CD4-positive, alpha-beta T cell treated with Interleukin-4 for 1 hour (primary cell): ENCODE measurements at regions not wholly inside any gene's neighbourhood (a gene's known extent, or its start where the extent isn't known, plus 50 kb on each side); places are given as distances from the start of the nearest gene placed in this dataset.

Experiments
- DNase-seq, 2 donors: peaks; one replicate each; pipeline ENCODE4 v3.0.0-alpha.2; 2020 to 2022

DNA sequence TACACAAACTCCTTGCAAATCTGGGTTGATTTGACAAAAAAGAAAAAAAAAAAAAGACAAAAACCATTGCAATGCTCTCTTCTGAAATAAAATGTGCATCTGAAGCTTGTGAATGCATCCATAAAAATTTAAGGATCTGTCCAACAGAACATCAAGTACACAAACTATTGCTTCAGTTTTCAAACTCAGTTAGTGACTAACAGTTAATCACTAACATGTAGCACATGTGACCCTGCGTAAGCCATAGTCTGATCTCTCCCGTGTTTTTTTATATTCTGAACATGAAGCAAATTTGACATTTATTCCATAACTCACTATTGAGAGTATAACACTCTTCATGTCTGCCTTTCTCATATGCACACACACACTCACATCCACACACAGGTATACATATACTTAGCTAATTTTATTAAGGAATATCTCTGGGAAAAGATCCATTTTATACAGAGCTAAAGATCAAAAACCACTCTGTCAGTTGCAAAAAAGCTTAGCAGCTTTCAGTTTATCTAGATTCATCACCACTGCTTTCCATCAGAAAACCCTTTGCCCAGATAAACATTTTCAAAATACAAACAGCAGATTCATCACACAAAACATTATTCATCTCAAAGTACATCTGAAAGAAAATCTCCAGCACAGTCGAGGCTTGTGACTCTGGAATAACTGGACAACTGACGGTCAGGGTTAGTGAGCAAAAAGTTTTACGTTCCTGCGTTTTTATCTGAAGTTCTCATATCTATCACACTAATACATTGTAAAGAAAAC lies 1000.4 kb upstream of the ACVR2A start:
- no peak for DNase-seq

DNA sequence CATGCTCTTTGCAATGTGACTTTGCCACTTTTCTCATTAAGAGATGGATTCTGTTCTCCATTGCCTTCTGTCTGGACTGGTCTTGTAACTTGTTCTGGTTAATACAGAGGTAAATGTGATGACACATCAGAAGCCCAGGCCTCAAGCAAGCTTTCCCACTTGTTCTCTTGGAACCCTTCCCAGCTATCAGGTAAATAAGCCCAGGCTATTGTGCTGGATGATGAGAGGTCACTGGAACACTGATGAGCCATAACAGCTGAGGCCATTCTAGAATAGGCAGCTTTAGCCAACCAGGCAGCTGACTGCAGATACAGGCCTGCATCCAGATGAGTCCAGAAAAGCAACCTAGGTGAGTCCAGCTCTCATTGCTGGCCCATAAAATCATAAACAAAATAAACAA lies 1007.0 kb upstream of the ACVR2A start:
- DNase-seq = no peak

DNA sequence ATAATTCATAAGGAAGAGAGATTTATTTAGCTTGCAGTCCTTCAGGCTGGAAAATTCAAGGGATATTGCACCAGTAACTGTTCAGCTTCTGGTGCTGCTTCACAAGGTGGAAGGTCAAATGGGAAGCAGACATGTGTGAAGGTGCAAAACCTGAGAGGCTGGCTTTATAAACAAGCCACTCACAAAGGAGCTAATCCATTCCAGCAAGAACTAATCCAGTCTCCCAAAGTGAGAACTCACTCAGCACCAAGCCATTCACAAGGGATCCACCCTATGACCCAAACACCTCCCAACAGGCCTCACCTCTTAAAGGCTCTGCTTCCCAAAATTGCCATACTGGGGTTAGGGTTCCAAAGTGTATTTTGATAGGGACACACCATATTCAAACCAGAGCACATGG lies 1018.4 kb upstream of the ACVR2A start:
- no peak for DNase-seq

DNA sequence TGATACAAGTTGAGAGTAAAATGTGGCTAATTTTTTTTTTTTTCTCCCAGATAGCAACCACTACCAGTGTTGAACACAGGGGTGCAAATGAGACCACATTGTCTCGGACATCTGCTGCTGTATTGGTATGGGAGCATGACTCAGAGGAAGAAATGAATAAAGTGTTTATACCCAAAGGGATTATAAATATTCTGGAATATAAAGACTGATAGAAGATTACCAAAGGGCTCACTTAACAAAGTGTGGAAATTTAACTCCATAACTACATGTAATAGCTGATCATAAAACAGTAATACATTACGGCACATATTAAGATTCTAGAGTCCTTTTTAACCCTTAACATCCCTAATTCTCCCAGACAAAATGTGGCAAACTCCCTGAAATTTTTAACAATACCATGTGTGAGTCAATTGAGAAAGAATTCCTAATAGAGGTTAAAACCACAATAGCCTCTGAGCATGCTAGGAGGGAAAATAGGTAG lies 1023.0 kb upstream of the ACVR2A start:
- DNase-seq = no peak

DNA sequence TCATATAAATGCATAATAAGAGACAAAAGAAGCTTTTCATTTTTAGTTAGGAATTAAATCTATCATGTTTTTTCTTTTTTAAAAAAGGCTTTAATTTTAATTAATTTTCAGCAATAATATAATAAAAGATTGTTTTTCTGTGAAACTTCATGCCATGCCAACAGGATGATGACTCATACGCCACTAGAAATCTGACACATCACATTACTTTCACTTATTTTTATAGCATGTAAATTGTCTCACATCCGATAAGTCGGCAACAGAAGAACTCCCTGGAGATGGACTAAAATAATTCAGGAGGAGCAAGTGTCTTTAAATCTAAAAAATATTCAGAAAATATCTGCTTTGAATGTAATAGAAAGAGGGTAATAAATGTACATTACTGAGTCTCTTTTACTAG lies 1024.2 kb upstream of the ACVR2A start:
- no peak for DNase-seq

DNA sequence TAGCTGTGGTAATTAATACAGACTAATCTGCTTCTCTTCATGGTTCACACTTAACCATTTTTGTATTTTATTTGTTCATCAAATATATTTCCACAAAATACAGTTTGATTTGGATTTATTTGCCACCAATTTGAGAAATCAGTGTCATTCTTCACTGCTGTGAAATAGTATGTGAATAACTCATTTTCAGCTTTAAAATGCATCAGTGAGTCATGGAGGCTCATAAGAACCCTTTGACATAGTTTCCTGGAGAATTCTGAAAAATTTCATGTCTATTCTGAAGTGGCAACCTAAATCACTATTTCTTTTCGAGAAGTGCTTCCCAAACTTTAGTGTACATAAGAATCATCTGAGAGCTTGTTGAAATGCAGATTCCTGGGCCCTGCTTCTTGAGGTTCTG lies 1026.7 kb upstream of the ACVR2A start:
- no peak for DNase-seq

DNA sequence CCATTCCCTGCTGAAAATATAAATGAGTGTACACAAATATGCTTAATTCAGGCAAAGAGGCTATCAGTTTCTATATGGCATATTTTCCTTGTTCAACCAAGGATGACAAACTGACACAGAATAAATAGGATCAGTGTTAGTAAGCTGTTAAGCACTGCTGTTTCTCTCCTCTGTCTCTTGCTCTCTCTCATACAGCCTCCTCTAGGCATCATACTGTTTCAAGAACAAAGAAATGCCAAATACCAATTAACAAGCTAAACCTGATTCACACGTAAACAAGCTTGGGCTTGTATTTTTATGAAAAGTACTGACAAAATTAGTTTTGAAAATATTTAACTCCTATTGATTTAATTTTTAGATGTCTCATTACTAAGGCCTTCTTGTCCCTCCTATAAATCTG lies 1027.2 kb upstream of the ACVR2A start:
- DNase-seq = no peak

DNA sequence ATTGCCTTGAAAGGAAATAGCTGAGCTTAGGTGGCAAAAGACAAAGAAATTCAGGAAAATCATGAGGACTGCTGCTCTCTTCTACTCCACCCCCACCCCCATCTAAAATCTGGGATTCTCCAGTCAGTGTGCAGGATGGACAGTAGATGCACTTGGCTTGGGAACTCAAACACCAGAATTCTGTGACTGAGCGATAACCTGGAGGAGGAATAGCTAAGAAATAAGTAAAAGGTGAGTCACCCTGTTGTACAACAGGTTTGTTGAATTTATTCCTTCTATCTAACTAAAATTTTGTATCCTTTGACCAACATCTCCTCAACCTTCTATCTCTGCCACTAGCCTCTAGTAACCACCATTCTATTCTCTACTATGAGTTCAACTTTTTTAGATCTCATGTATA lies 1029.9 kb upstream of the ACVR2A start:
- no peak for DNase-seq

DNA sequence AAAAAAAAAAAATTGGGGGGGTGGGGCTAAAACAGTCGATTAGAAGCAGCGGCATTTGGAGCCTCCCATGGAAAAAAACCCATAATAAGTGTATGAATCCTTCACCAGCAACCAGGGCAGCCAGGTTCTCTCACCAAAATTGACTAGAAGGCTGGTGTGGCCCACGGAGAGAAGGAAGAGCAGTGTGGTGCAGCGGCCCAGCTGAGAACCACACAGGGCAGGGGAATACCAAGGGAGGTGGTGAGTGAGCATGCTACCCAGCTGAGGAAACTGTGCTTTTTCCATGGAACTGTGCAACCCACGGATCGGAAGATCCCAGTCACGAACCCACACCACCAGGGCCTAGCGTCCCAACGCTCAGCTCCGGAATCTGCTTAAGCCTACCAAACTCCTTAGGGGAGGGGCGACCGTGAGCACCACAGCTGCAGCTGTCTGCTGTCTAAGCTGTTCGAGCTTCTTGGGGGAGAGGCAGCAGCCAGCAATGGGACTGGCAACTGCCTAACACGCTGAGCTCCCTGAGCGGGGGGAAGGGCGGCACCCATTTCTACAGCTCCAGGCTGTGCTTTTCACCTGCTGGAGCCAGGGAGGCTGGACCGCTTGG lies 1037.2 kb upstream of the ACVR2A start:
- no peak for DNase-seq

DNA sequence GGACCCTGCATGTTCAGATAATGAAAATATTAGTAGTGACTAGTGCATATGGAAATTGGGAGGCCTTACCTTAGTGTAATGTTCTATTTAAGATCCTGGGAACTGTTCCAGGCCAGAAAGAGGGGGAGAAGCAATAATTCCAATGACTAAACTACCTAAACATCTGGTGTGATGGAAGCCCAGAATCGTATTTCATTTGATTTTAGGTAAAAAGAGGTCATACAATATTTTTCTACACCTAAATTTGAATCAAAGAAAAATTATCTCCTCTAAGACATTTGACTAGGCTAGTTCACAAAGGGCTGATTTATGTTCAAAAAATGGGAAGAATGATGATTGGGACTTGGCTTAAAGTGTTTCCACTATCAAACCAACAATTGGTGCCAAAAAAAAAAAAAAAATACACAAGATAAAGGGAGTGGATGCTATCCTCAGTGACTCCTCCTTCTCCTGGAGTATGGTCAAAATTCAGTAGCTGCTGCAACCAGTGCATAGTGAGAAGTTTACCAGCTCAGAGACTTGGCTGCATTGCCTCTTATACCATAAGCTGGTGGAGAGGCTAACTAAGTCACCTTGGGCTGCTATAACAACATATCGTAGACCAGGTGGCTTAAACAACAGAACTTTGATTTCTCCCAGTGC lies 1038.3 kb upstream of the ACVR2A start:
- no peak for DNase-seq

DNA sequence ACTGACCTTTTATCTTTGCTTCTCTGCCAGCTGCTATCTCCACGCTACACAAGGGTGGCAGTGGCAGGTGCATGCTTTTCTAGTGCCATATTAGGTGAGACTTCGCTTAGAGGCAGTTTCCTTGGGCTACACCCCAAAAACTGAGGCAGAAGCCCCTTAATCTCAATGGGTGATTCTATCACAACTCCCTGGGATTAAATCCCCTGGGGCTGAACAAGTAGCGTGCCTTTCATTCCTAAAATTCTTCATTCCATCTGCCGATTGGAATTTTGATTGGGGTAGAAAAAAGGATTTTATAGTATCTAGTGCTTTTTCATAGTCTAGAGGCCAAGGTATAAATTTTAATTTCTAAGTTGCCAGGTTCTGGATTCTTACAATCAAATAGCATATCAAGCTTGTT lies 1040.5 kb upstream of the ACVR2A start:
- no peak for DNase-seq

DNA sequence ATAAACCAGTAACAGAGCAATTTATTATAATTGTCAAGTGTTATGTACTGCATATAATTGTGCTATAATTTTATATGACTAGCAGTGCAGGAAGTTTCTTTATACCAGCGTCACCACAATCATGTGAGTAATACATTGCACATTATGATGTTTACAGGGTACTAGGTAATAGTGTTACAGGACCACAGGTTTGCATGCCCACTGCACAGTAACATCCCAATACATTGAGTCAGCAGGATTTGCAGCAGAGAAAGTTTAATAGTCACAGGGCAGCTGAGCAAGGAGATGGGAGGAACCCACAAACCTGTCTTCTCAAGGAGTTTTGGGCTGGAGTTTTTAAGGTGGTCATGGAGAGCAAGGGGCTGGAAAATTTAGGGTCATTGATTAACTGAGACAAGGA lies 1042.9 kb upstream of the ACVR2A start:
- DNase-seq = no peak

DNA sequence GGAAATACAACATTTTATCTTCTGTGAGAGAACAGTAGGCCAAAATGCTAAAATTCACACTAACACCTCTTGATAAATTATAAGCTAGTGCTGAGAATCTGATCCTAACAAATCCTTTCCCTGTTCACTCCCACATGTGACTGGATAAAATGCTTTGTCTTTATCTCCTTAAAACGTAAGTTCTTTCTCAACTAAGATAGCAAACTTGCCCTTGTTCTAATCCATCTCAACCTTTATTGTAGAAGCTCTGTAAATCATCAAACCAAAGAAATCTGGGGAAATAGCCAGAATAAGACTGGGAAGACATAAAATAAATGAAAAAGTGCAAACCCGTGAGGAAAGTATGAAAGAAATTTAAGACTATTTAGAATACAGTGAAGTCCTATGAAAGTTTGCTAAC lies 1058.4 kb upstream of the ACVR2A start:
- DNase-seq = no peak

DNA sequence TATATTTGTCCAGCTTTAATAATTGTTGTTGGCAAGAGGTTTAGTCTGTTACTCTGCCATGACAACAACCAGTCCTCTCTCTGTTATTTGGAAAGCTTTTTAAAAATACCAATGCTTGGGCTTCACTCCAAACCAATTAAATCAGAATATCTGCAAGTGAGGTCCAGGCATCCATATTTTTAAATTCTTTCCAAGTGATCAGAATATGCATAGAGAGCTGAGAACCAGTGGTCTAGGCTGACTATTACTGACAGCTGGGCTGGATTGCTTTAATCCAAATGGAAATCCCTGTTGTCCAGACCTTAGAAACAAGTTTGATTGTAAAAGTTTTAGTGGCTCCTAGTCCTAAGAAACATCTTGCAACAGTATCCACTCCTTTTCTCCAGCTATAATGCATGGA lies 1059.7 kb upstream of the ACVR2A start:
- no peak for DNase-seq

DNA sequence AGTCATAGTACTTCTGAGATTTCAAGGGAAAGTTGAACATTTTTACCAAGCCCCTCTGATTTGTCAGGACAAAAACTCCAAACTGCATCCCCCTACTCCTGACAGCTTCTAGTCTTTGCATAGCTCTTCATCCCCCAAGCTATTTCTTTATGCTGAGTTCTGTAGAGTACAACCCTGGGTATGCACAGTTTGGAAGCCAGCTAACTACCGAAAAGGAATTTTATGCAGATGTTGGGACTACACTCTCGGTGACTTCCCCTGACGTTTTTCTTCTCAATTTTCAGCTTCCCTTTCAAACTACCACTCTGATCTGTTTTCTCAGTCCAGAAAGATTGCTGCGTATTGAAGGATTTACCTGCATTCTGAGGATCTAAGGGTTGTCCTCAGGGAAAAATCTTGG lies 1060.2 kb upstream of the ACVR2A start:
- no peak for DNase-seq

DNA sequence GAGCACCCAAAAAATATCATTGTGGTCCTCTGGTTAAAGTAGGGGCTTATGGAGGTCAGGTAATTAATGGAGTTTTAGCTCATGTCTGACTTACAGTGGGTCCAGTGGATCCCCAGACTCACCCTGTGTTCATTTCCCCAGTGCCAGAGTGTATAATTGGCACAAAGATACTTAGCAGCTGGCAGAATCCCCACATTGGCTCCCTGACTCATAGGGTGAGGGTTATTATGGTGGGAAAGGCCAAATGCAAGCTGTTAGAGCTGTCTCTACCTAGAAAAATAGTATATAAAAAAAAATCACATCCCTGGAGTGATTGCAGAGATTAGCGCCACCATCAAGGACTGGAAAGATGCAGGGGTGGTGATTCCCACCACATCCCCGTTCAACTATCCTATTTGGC lies 1067.6 kb upstream of the ACVR2A start:
- DNase-seq = no peak

DNA sequence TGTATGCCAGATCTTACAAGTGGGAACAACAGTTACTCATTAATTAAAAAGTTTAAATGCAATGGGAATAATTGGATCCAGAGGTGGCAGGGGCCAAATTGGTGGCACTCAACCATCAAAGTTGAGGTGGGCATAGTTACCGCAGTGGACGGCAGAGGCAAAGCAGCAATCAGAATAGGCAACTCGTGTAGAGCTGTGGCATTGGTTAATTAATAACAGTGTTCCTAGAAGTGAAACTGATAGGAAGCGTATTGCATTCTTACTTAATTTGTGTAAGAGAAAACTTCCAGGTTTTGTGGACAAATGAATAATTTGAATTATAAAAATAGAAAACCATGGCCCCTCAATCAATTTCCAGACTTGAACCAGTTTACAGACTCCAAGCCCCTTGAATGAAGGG lies 1068.2 kb upstream of the ACVR2A start:
- no peak for DNase-seq

DNA sequence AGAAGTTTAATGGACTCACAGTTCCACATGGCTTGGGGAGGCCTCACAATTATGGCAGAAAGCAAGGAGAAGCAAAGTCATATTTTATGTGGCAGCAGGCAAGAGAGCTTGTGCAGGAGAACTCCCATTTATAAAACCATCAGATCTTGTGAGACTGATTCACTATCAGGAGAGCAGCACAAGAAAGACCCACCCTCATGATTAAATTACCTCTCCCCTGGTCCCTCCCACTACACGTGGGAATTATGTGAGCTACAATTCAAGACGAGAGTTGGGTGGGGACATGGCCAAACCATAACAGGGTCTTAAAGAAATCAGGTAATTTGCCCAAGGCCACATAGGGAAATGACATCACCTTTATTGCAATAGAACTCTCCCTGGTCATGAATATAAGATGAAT lies 1073.3 kb upstream of the ACVR2A start:
- DNase-seq = no peak

DNA sequence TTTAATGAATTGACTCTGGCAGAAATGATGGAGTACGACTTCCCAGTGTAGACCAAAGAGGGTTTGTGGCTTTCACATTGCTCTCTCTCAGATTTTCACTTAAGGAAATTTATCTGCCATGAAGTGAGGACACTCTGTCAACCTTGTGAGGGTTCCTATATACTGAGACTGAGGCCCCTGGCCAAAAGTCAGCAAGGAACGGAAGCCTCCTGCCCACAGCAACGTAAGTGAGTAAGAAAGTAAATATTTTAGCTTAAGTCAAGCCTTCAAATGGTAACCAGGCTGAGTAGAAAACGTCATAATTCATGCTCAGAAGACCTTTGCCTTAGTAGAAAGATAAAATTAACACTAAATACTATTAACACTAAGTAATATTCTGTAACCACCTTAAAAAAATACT lies 1080.5 kb upstream of the ACVR2A start:
- no peak for DNase-seq

DNA sequence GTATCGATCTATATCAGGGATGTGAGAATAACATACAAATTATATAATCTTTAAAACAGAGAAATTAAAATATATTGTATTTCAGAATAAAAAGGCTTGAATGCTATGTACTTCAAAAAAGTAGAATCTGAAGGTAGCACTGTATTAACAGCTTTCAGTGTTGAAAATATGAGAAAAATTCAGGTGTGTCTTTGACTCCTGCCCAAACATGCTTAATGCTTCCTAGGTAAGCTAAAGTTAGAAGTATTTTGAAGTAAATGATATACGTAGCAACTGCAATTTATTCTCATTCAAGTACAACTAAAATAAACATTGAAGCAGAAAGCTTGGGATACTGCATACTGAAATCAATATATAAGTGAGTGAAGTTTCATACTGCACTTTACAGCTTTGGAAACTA lies 1082.0 kb upstream of the ACVR2A start:
- no peak for DNase-seq

DNA sequence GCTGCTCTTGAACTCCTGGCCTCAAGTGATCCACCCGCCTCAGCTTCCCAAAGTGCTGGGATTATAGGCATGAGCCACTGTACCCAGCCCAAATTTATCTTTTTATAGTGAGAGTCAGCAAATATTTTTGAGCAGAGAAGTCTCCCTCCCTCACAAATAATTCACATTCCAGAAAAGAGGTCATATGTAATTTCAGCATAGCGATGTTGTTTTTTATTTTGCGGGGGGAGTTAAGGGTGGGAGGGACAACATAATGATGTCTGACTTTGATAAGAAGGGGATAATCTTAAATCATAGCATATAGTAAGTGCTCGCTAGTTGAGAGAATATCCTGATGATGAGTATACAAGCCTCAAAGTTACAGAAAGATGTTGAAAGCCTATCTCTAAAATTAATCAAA lies 1090.2 kb upstream of the ACVR2A start:
- DNase-seq = no peak

DNA sequence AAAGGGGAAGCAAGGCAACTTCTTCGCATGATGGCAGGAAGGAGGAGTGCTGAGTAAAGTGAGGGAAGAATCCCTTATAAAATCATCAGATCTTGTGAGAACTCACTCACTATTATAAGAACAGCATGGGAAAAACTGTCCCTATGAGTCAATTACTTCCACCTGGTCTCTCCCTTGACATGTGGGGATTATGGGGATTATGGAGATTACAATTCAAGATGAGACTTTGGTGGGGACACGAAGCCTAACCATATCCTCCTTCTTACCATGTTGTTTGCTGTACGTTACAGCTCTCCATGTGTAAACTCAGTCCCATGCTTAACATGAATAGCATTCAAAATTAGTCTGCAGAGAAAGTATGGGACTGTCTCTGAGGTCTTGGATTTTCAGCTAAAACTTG lies 1096.8 kb upstream of the ACVR2A start:
- no peak for DNase-seq

DNA sequence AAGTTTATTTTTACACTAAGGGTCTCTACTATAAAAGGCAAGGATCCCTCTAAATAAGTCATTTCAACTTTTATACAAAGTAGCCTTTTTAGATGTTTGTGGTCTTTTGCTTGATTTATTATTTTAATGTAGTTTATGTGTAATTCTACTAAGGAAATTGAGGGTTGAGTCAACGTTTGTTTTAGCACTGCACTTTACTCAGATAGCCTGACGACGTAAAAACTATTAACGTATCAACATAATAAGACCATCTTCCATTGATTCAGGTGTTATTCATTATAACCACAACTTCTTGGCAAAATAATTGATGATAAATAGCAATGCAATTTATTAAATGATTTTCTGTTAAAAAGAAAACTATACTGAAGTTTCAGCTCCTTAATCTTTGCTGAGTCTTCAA lies 1103.6 kb upstream of the ACVR2A start:
- DNase-seq = no peak

DNA sequence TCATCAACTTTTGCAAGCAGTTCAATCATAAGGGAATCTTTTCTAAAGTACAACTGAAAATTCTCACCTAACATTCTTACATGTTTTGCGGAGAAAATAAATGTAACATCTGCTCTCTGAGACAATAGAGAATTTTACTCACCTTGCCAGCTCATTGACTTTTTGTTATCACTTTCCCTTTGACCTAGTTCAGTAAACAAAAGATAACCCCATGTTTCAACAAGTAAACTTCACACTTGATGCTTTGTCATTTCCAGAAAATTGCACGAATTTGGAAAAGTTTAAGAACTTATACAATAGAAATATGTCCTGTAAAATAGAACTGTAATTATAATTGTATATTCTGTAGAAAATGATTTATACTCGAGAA lies 1110.0 kb upstream of the ACVR2A start:
- no peak for DNase-seq
